ENCODE measurements at regions not wholly inside any gene's neighbourhood (a gene's known extent, or its start where the extent isn't known, plus 50 kb on each side); places are given as distances from the start of the nearest gene placed in this dataset.

DNA sequence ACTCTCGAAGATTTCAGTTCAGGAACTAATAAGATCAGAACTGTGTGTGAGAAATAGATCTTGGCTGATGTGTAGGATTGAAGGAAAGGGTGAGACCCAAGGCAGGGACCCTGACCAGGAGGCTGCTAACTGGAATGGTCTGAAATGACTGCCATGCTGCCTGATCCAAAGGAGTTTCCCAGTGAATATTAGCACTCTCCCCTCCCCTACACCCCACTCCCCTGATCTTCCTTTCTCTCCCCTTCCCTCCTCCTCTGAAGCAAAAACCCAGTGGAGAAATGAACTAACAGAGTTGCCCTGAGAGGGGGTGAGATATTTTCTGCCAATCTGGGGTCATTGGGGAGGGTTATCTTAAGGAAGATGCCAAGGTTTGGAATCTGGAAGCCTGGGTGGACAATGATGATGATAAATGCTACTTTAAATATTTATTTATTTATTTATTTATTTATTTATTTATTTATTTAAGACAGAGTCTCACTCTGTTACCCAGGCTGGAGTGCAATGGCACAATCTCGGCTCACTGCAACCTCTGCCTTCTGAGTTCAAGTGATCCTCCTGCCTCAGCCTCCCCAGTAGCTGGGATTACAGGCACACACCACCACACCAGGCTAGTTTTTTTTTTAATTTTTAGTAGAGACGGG lies 371.0 kb upstream of the CHD6 start:
- Histone ChIP-seq H3K27ac (ENCODE audit: low read depth, low read length) (no peak overlapping the region), H3K4me3 (ENCODE audit: low read depth in 1 of 2, low read length in 2 of 2) (no peak overlapping the region), H3K9me3 (ENCODE audit: low read length) (no peaks in the 10 kb centered on the region), H3K27me3 (ENCODE audit: control insufficient read depth in 1 of 2, insufficient read depth in 2 of 2, low read length in 2 of 2) (no peaks in the 10 kb centered on the region), H3K4me1 (ENCODE audit: insufficient read depth, low read length) (no peaks in the 10 kb centered on the region), H3K9ac (ENCODE audit: low read length) (no peak overlapping the region), H3K36me3 (ENCODE audit: insufficient read depth, low read length) (no peaks in the 10 kb centered on the region)

- Histone ChIP-seq H3K4me1 (ENCODE audit: insufficient read depth, low read length) (no peaks in the 10 kb centered on the region), H3K27ac (ENCODE audit: low read depth, low read length) (no peak overlapping the region), H3K4me3 (ENCODE audit: low read depth in 1 of 2, low read length in 2 of 2) (no peak overlapping the region), H3K9me3 (ENCODE audit: low read length) (no peaks in the 10 kb centered on the region), H3K36me3 (ENCODE audit: insufficient read depth, low read length) (no peaks in the 10 kb centered on the region), H3K27me3 (ENCODE audit: control insufficient read depth in 1 of 2, insufficient read depth in 2 of 2, low read length in 2 of 2) (no peaks in the 10 kb centered on the region), H3K9ac (ENCODE audit: low read length) (no peak overlapping the region)
These were observed 365.9 kb upstream of the CHD6 start for GRCh38 chr20:41984031-41984430.

DNA sequence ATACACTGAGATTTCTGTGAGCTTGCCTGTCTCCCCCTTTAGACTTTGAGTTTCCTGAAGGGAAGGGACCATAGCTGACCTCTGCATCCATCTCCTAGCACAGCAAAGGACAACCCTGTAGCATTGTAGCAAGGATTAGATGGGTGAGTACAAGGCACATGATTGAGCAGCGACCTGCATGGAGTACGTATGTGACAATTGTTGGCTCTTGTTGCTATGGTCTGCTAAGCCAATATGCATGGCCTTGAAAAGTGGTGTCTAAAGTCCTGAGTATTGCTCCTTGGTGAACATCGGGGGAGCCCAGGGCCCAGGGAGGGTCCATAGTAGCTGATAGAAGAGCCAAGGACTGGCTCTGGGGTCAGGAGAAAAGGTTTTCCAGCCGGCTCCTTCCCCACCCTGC lies 365.0 kb upstream of the CHD6 start:
- Histone ChIP-seq H3K36me3 (ENCODE audit: insufficient read depth, low read length) (no peaks in the 10 kb centered on the region), H3K9ac (ENCODE audit: low read length) (no peak overlapping the region), H3K9me3 (ENCODE audit: low read length) (no peaks in the 10 kb centered on the region), H3K27me3 (ENCODE audit: control insufficient read depth in 1 of 2, insufficient read depth in 2 of 2, low read length in 2 of 2) (no peaks in the 10 kb centered on the region), H3K4me1 (ENCODE audit: insufficient read depth, low read length) (no peaks in the 10 kb centered on the region), H3K4me3 (ENCODE audit: low read depth in 1 of 2, low read length in 2 of 2) (no peak overlapping the region), H3K27ac (ENCODE audit: low read depth, low read length) (no peak overlapping the region)

DNA sequence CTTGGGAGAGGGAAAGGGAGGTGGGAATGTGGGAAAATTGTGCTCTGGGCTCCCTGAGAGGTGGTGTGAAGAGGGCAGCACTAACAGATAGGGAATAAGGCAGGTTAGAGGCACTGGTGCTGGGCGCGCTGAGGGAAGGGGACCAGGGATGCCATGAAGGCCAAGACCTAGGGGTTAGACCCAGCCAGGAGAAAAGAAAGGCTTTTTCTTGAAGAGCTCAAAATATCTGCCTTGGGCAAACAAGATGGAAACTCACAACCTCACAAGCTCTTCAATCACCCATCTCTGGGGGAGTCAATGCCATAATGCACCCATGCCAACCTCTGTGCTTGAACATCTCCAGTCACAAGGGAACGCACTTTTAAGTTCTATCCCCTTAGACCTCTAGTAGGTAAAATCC lies 363.6 kb upstream of the CHD6 start:
- Histone ChIP-seq H3K9ac (ENCODE audit: low read length) (no peak overlapping the region), H3K36me3 (ENCODE audit: insufficient read depth, low read length) (no peaks in the 10 kb centered on the region), H3K4me3 (ENCODE audit: low read depth in 1 of 2, low read length in 2 of 2) (no peak overlapping the region), H3K9me3 (ENCODE audit: low read length) (no peaks in the 10 kb centered on the region), H3K27ac (ENCODE audit: low read depth, low read length) (no peak overlapping the region), H3K4me1 (ENCODE audit: insufficient read depth, low read length) (no peaks in the 10 kb centered on the region), H3K27me3 (ENCODE audit: control insufficient read depth in 1 of 2, insufficient read depth in 2 of 2, low read length in 2 of 2) (no peaks in the 10 kb centered on the region)

DNA sequence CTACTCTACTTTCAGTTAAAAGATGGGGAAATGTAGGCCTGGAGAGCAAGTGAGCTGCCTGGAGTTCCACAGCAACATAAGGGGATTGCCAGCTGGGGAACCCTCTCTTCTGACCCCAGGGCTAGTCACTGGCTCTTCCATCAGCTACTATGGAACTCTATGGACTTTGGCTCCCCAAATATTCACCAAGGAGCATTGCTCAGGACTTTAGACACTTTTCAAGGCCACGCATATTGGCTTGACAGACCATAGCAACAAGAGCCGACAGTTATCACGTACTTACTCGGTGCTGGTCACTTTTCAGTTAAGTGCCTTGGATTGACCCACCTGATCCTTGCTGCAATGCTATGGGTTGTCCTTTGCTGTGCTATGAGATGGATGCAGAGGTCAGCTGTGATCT lies 360.7 kb upstream of the CHD6 start:
- no peaks in the 10 kb centered on the region for H3K9me3 ChIP-seq (ENCODE audit: low read length)
- H3K4me1 ChIP-seq (ENCODE audit: insufficient read depth, low read length): no peaks in the 10 kb centered on the region
- no peak overlapping the region for H3K4me3 ChIP-seq (ENCODE audit: low read depth in 1 of 2, low read length in 2 of 2)
- H3K9ac ChIP-seq (ENCODE audit: low read length): no peak overlapping the region
- no peak overlapping the region for H3K27ac ChIP-seq (ENCODE audit: low read depth, low read length)
- no peaks in the 10 kb centered on the region for H3K36me3 ChIP-seq (ENCODE audit: insufficient read depth, low read length)
- H3K27me3 ChIP-seq (ENCODE audit: control insufficient read depth in 1 of 2, insufficient read depth in 2 of 2, low read length in 2 of 2): no peaks in the 10 kb centered on the region

DNA sequence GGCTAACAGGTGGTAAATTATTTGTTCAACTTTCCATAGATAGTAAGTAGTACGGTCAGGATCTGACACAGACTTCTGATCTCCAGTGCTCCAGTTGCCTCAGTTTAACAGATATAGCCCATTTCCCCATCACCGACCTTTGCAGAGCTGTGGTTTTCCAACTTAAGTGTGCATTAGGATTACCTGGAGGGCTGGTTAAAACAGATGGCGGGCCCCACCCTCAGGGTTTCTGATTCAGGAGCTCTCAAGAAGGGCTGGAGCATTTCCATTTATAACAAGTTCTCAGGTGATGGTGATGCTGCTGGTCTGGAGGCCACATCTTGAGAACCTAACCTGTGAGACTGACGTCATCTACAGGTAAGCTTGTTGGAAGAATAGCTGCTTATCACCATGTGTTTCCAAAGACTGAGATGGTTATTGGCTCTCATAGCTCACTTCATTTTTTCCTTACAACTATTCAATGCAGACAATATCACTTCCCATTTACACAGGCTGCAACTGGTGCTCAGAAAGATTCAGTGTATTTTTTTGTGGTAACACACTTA lies 360.1 kb upstream of the CHD6 start:
- Histone ChIP-seq H3K9me3 (ENCODE audit: low read length) (no peaks in the 10 kb centered on the region), H3K27me3 (ENCODE audit: control insufficient read depth in 1 of 2, insufficient read depth in 2 of 2, low read length in 2 of 2) (no peaks in the 10 kb centered on the region), H3K9ac (ENCODE audit: low read length) (no peak overlapping the region), H3K4me3 (ENCODE audit: low read depth in 1 of 2, low read length in 2 of 2) (no peak overlapping the region), H3K4me1 (ENCODE audit: insufficient read depth, low read length) (no peaks in the 10 kb centered on the region), H3K36me3 (ENCODE audit: insufficient read depth, low read length) (no peaks in the 10 kb centered on the region), H3K27ac (ENCODE audit: low read depth, low read length) (no peak overlapping the region)

DNA sequence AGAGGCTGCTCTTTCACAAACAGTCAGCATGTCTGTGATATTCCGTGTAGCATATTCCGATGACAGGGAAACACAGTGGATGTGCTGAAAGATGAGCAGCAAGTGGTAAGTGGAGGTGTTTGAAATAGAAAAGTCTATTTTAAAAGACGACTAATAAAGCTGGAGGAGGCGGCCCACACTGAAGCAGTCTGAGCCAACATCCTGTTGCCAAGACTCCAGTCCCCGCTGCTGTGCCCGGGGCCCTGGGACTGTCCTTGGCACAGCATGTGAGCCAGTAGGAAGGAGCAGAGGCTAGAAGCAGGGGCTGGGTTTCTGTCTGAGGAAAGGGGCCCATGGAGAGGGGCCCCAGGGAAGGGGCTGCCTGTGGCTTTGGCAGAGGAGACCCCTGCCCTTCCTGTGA lies 351.5 kb upstream of the CHD6 start:
- Histone ChIP-seq H3K4me3 (ENCODE audit: low read depth in 1 of 2, low read length in 2 of 2) (no peak overlapping the region), H3K4me1 (ENCODE audit: insufficient read depth, low read length) (no peaks in the 10 kb centered on the region), H3K36me3 (ENCODE audit: insufficient read depth, low read length) (no peaks in the 10 kb centered on the region), H3K9me3 (ENCODE audit: low read length) (no peaks in the 10 kb centered on the region), H3K9ac (ENCODE audit: low read length) (no peak overlapping the region), H3K27ac (ENCODE audit: low read depth, low read length) (no peak overlapping the region), H3K27me3 (ENCODE audit: control insufficient read depth in 1 of 2, insufficient read depth in 2 of 2, low read length in 2 of 2) (no peaks in the 10 kb centered on the region)

DNA sequence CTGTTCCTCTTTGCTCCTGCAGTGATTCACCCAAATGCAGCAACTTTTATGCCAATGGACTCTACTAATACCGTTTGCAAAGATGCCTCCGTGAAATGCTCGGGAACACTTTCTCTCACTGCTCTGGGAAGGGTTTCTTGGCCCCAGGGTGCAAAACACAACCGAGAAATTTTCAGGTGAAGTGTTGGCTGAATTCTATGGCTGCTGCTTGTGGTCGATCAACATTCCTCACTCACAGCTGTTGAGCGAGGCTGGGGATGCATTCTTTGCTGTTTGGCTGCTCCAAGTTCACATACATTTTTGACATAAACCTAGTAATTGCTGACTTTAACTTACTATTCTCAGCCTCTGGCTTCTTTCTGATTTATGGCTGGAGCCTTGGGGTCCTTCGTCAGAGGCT lies 342.0 kb upstream of the CHD6 start:
- no peaks in the 10 kb centered on the region for H3K9me3 ChIP-seq (ENCODE audit: low read length)
- no peaks in the 10 kb centered on the region for H3K36me3 ChIP-seq (ENCODE audit: insufficient read depth, low read length)
- H3K9ac ChIP-seq (ENCODE audit: low read length): no peak overlapping the region
- no peaks in the 10 kb centered on the region for H3K27me3 ChIP-seq (ENCODE audit: control insufficient read depth in 1 of 2, insufficient read depth in 2 of 2, low read length in 2 of 2)
- no peaks in the 10 kb centered on the region for H3K4me1 ChIP-seq (ENCODE audit: insufficient read depth, low read length)
- H3K4me3 ChIP-seq (ENCODE audit: low read depth in 1 of 2, low read length in 2 of 2): no peak overlapping the region
- H3K27ac ChIP-seq (ENCODE audit: low read depth, low read length): no peak overlapping the region

GRCh38 chr20:41958391-41958790 lies 340.2 kb upstream of the CHD6 start:
- no peaks in the 10 kb centered on the region for H3K36me3 ChIP-seq (ENCODE audit: insufficient read depth, low read length)
- H3K9me3 ChIP-seq (ENCODE audit: low read length): no peaks in the 10 kb centered on the region
- no peaks in the 10 kb centered on the region for H3K4me1 ChIP-seq (ENCODE audit: insufficient read depth, low read length)

GRCh38 chr20:41956338-41957074 lies 338.3 kb upstream of the CHD6 start:
- Histone ChIP-seq H3K36me3 (ENCODE audit: insufficient read depth, low read length) (no peaks in the 10 kb centered on the region), H3K9ac (ENCODE audit: low read length) (no peak overlapping the region), H3K9me3 (ENCODE audit: low read length) (no peaks in the 10 kb centered on the region), H3K4me3 (ENCODE audit: low read depth in 1 of 2, low read length in 2 of 2) (no peak overlapping the region), H3K27me3 (ENCODE audit: control insufficient read depth in 1 of 2, insufficient read depth in 2 of 2, low read length in 2 of 2) (no peaks in the 10 kb centered on the region), H3K4me1 (ENCODE audit: insufficient read depth, low read length) (no peaks in the 10 kb centered on the region), H3K27ac (ENCODE audit: low read depth, low read length) (no peak overlapping the region)

More at GRCh38 chr20:41958391-41958790, 340.2 kb upstream of the CHD6 start:
- Histone ChIP-seq H3K27me3 (ENCODE audit: control insufficient read depth in 1 of 2, insufficient read depth in 2 of 2, low read length in 2 of 2) (no peaks in the 10 kb centered on the region), H3K27ac (ENCODE audit: low read depth, low read length) (no peak overlapping the region), H3K9ac (ENCODE audit: low read length) (no peak overlapping the region), H3K4me3 (ENCODE audit: low read depth in 1 of 2, low read length in 2 of 2) (no peak overlapping the region)

- H3K27me3 ChIP-seq (ENCODE audit: control insufficient read depth in 1 of 2, insufficient read depth in 2 of 2, low read length in 2 of 2): no peaks in the 10 kb centered on the region
- H3K4me1 ChIP-seq (ENCODE audit: insufficient read depth, low read length): no peaks in the 10 kb centered on the region
- no peak overlapping the region for H3K27ac ChIP-seq (ENCODE audit: low read depth, low read length)
- no peaks in the 10 kb centered on the region for H3K9me3 ChIP-seq (ENCODE audit: low read length)
- H3K9ac ChIP-seq (ENCODE audit: low read length): no peak overlapping the region
- no peaks in the 10 kb centered on the region for H3K36me3 ChIP-seq (ENCODE audit: insufficient read depth, low read length)
- H3K4me3 ChIP-seq (ENCODE audit: low read depth in 1 of 2, low read length in 2 of 2): no peak overlapping the region
These were observed 334.0 kb upstream of the CHD6 start for GRCh38 chr20:41952166-41952565.

DNA sequence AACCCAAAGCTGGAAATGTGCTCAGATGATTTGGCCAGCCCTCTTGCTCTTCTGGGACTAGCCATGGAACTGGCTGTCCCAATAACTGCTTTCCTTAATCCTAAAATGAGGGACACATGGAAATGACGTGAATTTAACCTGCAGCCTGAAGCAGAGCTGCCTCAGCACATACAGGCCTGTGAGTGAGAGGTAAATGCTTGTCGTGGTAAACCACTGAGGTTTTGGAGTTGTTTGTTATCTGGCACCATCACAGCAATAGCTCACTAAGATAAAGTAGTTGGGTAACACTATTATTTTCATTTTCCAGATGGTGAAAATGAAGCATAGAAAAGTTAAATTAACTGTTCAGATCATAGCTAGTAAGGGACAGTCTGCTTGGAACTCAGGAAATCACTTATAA lies 333.4 kb upstream of the CHD6 start:
- no peak overlapping the region for H3K9ac ChIP-seq (ENCODE audit: low read length)
- H3K4me3 ChIP-seq (ENCODE audit: low read depth in 1 of 2, low read length in 2 of 2): no peak overlapping the region
- no peaks in the 10 kb centered on the region for H3K27me3 ChIP-seq (ENCODE audit: control insufficient read depth in 1 of 2, insufficient read depth in 2 of 2, low read length in 2 of 2)
- no peaks in the 10 kb centered on the region for H3K4me1 ChIP-seq (ENCODE audit: insufficient read depth, low read length)
- no peak overlapping the region for H3K27ac ChIP-seq (ENCODE audit: low read depth, low read length)
- no peaks in the 10 kb centered on the region for H3K36me3 ChIP-seq (ENCODE audit: insufficient read depth, low read length)
- H3K9me3 ChIP-seq (ENCODE audit: low read length): no peaks in the 10 kb centered on the region
